ENCODE measurements at regions not wholly inside any gene's neighbourhood (a gene's known extent, or its start where the extent isn't known, plus 50 kb on each side); places are given as distances from the start of the nearest gene placed in this dataset.

GRCh38 chr3:99542767-99543518, 95.5 kb upstream of the COL8A1 start:
- Histone ChIP-seq H3K4me2 (ENCODE audit: extremely low read depth, insufficient read depth, low read length) (no peak overlapping the region), H3K27me3 (ENCODE audit: control insufficient read depth, insufficient read depth, low read length) (no peaks in the 10 kb centered on the region), H3K36me3 (ENCODE audit: control insufficient read depth, insufficient read depth, low read length) (no peaks in the 10 kb centered on the region), H3K9me3 (ENCODE audit: control insufficient read depth, insufficient read depth, low read depth, low read length) (no peaks in the 10 kb centered on the region), H3K27ac (ENCODE audit: insufficient read depth, low read length) (no peak overlapping the region), H3K79me2 (ENCODE audit: control insufficient read depth, insufficient read depth, low read length) (no peaks in the 10 kb centered on the region), H3K4me1 (ENCODE audit: control insufficient read depth, extremely low read depth, insufficient read depth, low read length) (peaks cover 8% of the 10 kb centered on the region), H2AFZ (ENCODE audit: low read length) (no peak overlapping the region), H4K20me1 (ENCODE audit: control insufficient read depth, extremely low read depth, insufficient read depth, low read length) (no peaks in the 10 kb centered on the region), H3K9ac (ENCODE audit: insufficient read depth, low read length) (no peak overlapping the region), H3K4me3 (replicated peaks in 1 of 4; ENCODE audit: control extremely low read depth in 1 of 4, insufficient read depth in 1 of 4, low read depth in 3 of 4, low read length in 4 of 4) (no peak overlapping the region)
- no peak for TF ChIP-seq EZH2 (IDR thresholded peaks at IDR 0.05; ENCODE audit: low read length, missing control alignments)
- no peak for DNase-seq (ENCODE audit: low read depth in 2 of 2)

GRCh38 chr3:99541181-99541580, 97.2 kb upstream of the COL8A1 start:
- Histone ChIP-seq H3K27me3 (ENCODE audit: control insufficient read depth, insufficient read depth, low read length) (no peaks in the 10 kb centered on the region), H3K4me1 (ENCODE audit: control insufficient read depth, extremely low read depth, insufficient read depth, low read length) (peaks cover 8% of the 10 kb centered on the region), H3K9me3 (ENCODE audit: control insufficient read depth, insufficient read depth, low read depth, low read length) (no peaks in the 10 kb centered on the region), H3K4me3 (replicated peaks in 1 of 4; ENCODE audit: control extremely low read depth in 1 of 4, insufficient read depth in 1 of 4, low read depth in 3 of 4, low read length in 4 of 4) (no peak overlapping the region), H3K4me2 (ENCODE audit: extremely low read depth, insufficient read depth, low read length) (no peak overlapping the region), H3K36me3 (ENCODE audit: control insufficient read depth, insufficient read depth, low read length) (no peaks in the 10 kb centered on the region), H3K27ac (ENCODE audit: insufficient read depth, low read length) (no peak overlapping the region), H2AFZ (ENCODE audit: low read length) (no peak overlapping the region), H4K20me1 (ENCODE audit: control insufficient read depth, extremely low read depth, insufficient read depth, low read length) (no peaks in the 10 kb centered on the region), H3K79me2 (ENCODE audit: control insufficient read depth, insufficient read depth, low read length) (no peaks in the 10 kb centered on the region), H3K9ac (ENCODE audit: insufficient read depth, low read length) (no peak overlapping the region)
- TF ChIP-seq CTCF (conservative IDR thresholded peaks at IDR 0.05 in 1 of 2, IDR thresholded peaks at IDR 0.05 in 1 of 2; ENCODE audit: low read depth in 1 of 2, low read length in 2 of 2): no peak
- no peak for TF ChIP-seq EZH2 (IDR thresholded peaks at IDR 0.05; ENCODE audit: low read length, missing control alignments)
- DNase-seq (ENCODE audit: low read depth in 2 of 2): no peak

GRCh38 chr3:99537416-99537815, 101.0 kb upstream of the COL8A1 start:
- H3K79me2 ChIP-seq (ENCODE audit: control insufficient read depth, insufficient read depth, low read length): no peaks in the 10 kb centered on the region
- no peaks in the 10 kb centered on the region for H3K36me3 ChIP-seq (ENCODE audit: control insufficient read depth, insufficient read depth, low read length)
- no peaks in the 10 kb centered on the region for H3K4me1 ChIP-seq (ENCODE audit: control insufficient read depth, extremely low read depth, insufficient read depth, low read length)
- no peak for DNase-seq (ENCODE audit: low read depth in 2 of 2)
- H3K9me3 ChIP-seq (ENCODE audit: control insufficient read depth, insufficient read depth, low read depth, low read length): no peaks in the 10 kb centered on the region
- no peak overlapping the region for H2AFZ ChIP-seq (ENCODE audit: low read length)
- no peaks in the 10 kb centered on the region for H4K20me1 ChIP-seq (ENCODE audit: control insufficient read depth, extremely low read depth, insufficient read depth, low read length)
- H3K27ac ChIP-seq (ENCODE audit: insufficient read depth, low read length): no peak overlapping the region
- no peak overlapping the region for H3K4me2 ChIP-seq (ENCODE audit: extremely low read depth, insufficient read depth, low read length)
- TF ChIP-seq EZH2 (IDR thresholded peaks at IDR 0.05; ENCODE audit: low read length, missing control alignments) (no peak), CTCF (conservative IDR thresholded peaks at IDR 0.05 in 1 of 2, IDR thresholded peaks at IDR 0.05 in 1 of 2; ENCODE audit: low read depth in 1 of 2, low read length in 2 of 2) (no peak)
- H3K27me3 ChIP-seq (ENCODE audit: control insufficient read depth, insufficient read depth, low read length): no peaks in the 10 kb centered on the region
- no peak overlapping the region for H3K4me3 ChIP-seq (replicated peaks in 1 of 4; ENCODE audit: control extremely low read depth in 1 of 4, insufficient read depth in 1 of 4, low read depth in 3 of 4, low read length in 4 of 4)
- no peak overlapping the region for H3K9ac ChIP-seq (ENCODE audit: insufficient read depth, low read length)
